ENCODE measurements at regions not wholly inside any gene's neighbourhood (a gene's known extent, or its start where the extent isn't known, plus 50 kb on each side); places are given as distances from the start of the nearest gene placed in this dataset.
A peak's percentile ranks its signal among the peaks of the same experiment; 100 is the strongest.

GRCh38 chr1:38662126-38662525 is 197.4 kb downstream of the RRAGC start:
- DNase-seq (ENCODE audit: low read depth) (no peak), FAIRE-seq (no peak)
- Histone ChIP-seq H3K36me3 (ENCODE audit: control insufficient read depth, insufficient read depth, low read length) (no peaks in the 10 kb centered on the region), H3K27me3 (ENCODE audit: control insufficient read depth, insufficient read depth, low read length) (no peaks in the 10 kb centered on the region), H3K4me3 (ENCODE audit: low read depth, low read length) (no peak overlapping the region)
- TF ChIP-seq CTCF (IDR thresholded peaks at IDR 0.05; ENCODE audit: insufficient read depth, low read length, severe bottlenecking), result no peak

DNA sequence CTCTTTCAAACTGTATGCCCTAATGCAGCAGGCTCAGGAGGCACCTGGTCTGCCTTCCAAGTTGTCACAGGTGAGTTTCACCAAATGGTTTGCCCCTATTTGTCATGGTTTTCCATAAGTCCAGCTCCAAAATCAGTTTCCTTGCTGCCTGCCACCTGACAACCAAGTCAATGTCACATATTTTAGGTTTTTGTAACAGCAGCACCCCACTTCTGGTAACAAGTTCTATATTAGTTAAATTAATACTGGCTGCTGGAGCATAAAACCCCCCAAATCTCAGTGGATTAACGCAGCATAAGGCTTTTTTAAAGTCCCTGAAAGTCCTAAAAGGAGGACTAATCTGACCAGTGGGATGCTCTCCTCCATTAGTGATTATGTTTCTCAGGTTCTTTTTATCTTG is 200.7 kb downstream of the RRAGC start:
- TF ChIP-seq CTCF (IDR thresholded peaks at IDR 0.05; ENCODE audit: insufficient read depth, low read length, severe bottlenecking), result no peak
- no peak overlapping the region for H3K4me3 ChIP-seq (ENCODE audit: low read depth, low read length)
- no peaks in the 10 kb centered on the region for H3K36me3 ChIP-seq (ENCODE audit: control insufficient read depth, insufficient read depth, low read length)
- no peak for FAIRE-seq
- DNase-seq (ENCODE audit: low read depth), result no peak
- no peaks in the 10 kb centered on the region for H3K27me3 ChIP-seq (ENCODE audit: control insufficient read depth, insufficient read depth, low read length)

DNA sequence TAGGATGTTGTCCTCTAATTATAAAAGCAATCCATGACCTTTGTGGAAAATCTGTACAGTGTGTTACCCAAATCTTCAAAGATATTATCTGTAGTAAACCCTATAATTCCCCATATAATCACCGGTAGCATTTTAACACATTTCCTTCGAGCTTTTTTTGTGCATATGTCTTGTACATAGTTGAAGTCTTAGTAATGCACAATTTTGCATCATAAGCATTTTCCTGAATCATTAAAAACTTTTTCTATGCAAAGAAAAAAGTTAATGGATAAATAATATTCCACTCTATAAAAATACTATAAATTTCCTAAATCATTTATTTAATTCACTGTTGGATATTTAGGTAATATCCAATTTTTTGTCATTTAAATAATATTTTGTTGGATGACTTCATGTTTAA is 201.7 kb downstream of the RRAGC start:
- TF ChIP-seq CTCF (IDR thresholded peaks at IDR 0.05; ENCODE audit: insufficient read depth, low read length, severe bottlenecking), result no peak
- FAIRE-seq (no peak), DNase-seq (ENCODE audit: low read depth) (no peak)
- Histone ChIP-seq H3K36me3 (ENCODE audit: control insufficient read depth, insufficient read depth, low read length) (no peaks in the 10 kb centered on the region), H3K4me3 (ENCODE audit: low read depth, low read length) (no peak overlapping the region), H3K27me3 (ENCODE audit: control insufficient read depth, insufficient read depth, low read length) (no peaks in the 10 kb centered on the region)

- Histone ChIP-seq H3K27me3 (ENCODE audit: control insufficient read depth, insufficient read depth, low read length) (no peaks in the 10 kb centered on the region), H3K36me3 (ENCODE audit: control insufficient read depth, insufficient read depth, low read length) (no peaks in the 10 kb centered on the region), H3K4me3 (ENCODE audit: low read depth, low read length) (no peak overlapping the region)
- FAIRE-seq, result no peak
- no peak for DNase-seq (ENCODE audit: low read depth)
- TF ChIP-seq CTCF (IDR thresholded peaks at IDR 0.05; ENCODE audit: insufficient read depth, low read length, severe bottlenecking), result no peak
Observed at GRCh38 chr1:38657207-38657840, 202.2 kb downstream of the RRAGC start.

DNA sequence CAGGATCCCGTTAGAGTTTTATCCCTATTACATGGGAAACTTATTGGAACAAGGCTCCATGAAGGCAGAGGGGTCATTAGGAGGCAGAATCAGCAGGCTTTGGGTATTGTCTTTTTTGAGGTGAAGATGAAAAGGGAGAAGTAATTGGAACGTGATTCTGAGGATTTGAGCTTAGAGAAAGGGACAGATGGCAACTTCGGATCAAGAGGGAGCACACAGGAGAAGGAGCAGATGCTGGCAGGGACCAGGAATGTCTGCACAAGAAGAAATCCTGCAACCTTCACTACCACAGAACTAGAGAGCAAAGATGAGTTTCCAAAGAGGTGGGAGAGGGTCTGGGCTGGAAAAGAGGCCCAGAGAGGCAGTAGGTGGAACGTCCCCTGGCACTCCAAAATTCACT is 202.8 kb downstream of the RRAGC start:
- no peak overlapping the region for H3K4me3 ChIP-seq (ENCODE audit: low read depth, low read length)
- no peak for TF ChIP-seq CTCF (IDR thresholded peaks at IDR 0.05; ENCODE audit: insufficient read depth, low read length, severe bottlenecking)
- H3K36me3 ChIP-seq (ENCODE audit: control insufficient read depth, insufficient read depth, low read length), result no peaks in the 10 kb centered on the region
- no peaks in the 10 kb centered on the region for H3K27me3 ChIP-seq (ENCODE audit: control insufficient read depth, insufficient read depth, low read length)
- DNase-seq (ENCODE audit: low read depth) (no peak), FAIRE-seq (no peak)

DNA sequence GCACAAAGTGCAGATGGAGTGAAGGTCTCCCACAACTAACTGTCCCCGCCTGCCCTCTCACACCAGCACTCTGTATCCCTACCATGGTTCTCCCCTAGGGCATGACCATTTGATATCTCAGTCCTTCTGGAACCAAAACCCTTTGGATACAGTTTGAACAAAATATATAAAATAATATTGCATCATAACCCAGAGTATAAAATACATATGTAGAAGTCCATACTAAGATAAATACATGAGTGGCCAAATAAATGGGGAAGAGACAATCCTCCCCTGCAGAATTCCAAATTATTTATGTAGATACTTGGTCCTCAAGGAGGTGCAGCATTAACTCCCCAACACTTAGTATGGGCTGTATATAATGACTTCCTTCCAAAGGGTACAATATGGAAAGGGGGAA is 207.4 kb downstream of the RRAGC start:
- H3K27me3 ChIP-seq (ENCODE audit: control insufficient read depth, insufficient read depth, low read length), result no peaks in the 10 kb centered on the region
- no peak for TF ChIP-seq CTCF (IDR thresholded peaks at IDR 0.05; ENCODE audit: insufficient read depth, low read length, severe bottlenecking)
- H3K4me3 ChIP-seq (ENCODE audit: low read depth, low read length), result no peak overlapping the region
- peak; percentile 47 for FAIRE-seq
- no peaks in the 10 kb centered on the region for H3K36me3 ChIP-seq (ENCODE audit: control insufficient read depth, insufficient read depth, low read length)
- no peak for DNase-seq (ENCODE audit: low read depth)
